EH (cell line): ENCODE measurements at regions not wholly inside any gene's neighbourhood (a gene's known extent, or its start where the extent isn't known, plus 50 kb on each side); places are given as distances from the start of the nearest gene placed in this dataset.

ENCODE experiments used
- DNase-seq: peaks from one replicate; pipeline ENCODE4 v3.0.0-alpha.2; 2015; ENCODE audit warnings: low read depth

- DNase-seq = peak; percentile 94
Observed at GRCh38 chr2:171225302-171225980, 64.7 kb upstream of the TLK1 start.

DNA sequence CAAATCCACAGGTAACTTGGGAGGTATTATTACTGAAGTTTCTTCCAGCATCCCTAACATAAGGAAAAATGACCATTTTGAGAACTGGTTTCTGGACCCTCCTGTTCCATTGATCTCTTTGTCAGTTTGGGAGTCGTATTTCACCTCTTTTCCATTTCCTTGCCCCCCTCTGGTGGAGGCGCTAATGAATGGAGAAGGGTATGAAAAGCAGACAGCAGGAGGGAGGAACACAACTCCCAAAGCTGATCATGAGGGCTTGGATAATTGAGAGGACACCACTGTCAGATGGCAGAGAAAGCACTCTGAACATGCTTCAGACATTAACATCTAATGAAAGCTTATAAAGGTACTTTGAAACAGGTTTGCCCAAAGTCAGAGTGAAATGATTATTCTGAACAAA lies 56.6 kb upstream of the TLK1 start:
- DNase-seq = no peak

GRCh38 chr2:171216631-171217030 lies 55.9 kb upstream of the TLK1 start:
- no peak for DNase-seq

DNA sequence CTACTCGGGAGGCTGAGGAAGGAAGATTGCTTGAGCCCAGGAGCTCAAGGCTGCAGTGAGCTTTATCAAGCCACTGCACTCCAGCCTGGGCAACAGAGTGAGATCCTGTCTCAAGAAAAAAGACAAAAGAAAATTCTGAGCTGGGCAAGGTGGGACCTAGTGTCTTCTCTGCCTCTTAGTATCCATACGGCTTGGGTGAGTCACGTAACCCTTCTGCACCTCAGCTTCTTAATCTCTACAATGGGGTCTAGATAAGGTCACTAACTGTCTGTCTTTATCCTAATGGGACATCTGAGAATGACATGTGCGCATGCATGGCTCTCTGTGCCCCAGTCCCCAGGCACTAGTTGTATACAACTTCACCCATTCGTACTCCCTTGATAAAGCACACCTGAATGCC lies 53.4 kb upstream of the TLK1 start:
- DNase-seq = no peak

GRCh38 chr2:171210864-171211431 lies 50.3 kb upstream of the TLK1 start:
- peak; percentile 54 for DNase-seq
